ENCODE measurements at regions not wholly inside any gene's neighbourhood (a gene's known extent, or its start where the extent isn't known, plus 50 kb on each side); places are given as distances from the start of the nearest gene placed in this dataset.
"Not testable (repeated sequence)": the region's sequence is repeated elsewhere in the genome, so short reads cannot be mapped to it uniquely, and the experiment has no call there.

DNA sequence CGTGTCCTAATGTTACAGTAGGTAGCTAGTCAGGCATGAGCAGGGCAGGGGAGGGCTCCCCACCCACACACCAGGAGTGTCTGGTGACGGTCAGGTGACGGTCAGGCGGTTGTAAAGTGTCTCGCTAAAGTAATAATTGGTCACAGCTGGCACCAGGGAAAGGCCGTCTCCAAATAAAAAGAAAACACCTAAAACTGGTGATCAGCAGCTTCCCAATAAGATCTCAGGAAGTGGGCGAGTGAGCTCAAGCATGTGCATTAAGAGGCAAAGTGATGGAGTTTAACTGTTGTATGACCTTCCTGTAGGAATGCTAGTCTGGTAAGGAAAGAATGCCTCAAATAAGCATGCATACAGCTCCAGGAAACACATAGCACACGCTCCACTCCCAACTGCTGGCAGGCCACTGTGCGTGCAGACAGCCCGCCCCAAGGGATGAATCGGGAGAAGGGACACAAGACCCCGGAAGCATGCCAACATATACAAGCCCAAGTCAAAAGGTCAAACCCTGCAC is 177.1 kb downstream of the RNF144A start:
- Histone ChIP-seq H3K27me3 (no peaks in the 10 kb centered on the region), H3K36me3 (no peaks in the 10 kb centered on the region), H3K9me3 (no peaks in the 10 kb centered on the region), H3K4me3 (no peak overlapping the region), H3K4me1 (peaks cover 2 to 3% of the 10 kb centered on the region in 2 donors), H3K27ac (no peak overlapping the region)
- intact Hi-C loops (cut with DNase I; ENCODE audit: low total_unique reads), result no loop called here
- in situ Hi-C loops (cut with MboI; ENCODE audit: low sequenced_read_pairs in 4 of 4), result loop anchor here (25.0 kb wide), 1 partner anchor 1593 kb away; the partner anchor contains the start of gene ID2 (in 4 of the 4)
- DNase-seq (no peak), ATAC-seq (no peak)
- TF ChIP-seq POLR2A (IDR thresholded peaks at IDR 0.05), result no peak
- TF ChIP-seq, protein P1, sequence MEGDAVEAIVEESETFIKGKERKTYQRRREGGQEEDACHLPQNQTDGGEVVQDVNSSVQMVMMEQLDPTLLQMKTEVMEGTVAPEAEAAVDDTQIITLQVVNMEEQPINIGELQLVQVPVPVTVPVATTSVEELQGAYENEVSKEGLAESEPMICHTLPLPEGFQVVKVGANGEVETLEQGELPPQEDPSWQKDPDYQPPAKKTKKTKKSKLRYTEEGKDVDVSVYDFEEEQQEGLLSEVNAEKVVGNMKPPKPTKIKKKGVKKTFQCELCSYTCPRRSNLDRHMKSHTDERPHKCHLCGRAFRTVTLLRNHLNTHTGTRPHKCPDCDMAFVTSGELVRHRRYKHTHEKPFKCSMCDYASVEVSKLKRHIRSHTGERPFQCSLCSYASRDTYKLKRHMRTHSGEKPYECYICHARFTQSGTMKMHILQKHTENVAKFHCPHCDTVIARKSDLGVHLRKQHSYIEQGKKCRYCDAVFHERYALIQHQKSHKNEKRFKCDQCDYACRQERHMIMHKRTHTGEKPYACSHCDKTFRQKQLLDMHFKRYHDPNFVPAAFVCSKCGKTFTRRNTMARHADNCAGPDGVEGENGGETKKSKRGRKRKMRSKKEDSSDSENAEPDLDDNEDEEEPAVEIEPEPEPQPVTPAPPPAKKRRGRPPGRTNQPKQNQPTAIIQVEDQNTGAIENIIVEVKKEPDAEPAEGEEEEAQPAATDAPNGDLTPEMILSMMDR (IDR thresholded peaks at IDR 0.05 in 4 of 5, conservative IDR thresholded peaks at IDR 0.05 in 1 of 5), result no peak

DNA sequence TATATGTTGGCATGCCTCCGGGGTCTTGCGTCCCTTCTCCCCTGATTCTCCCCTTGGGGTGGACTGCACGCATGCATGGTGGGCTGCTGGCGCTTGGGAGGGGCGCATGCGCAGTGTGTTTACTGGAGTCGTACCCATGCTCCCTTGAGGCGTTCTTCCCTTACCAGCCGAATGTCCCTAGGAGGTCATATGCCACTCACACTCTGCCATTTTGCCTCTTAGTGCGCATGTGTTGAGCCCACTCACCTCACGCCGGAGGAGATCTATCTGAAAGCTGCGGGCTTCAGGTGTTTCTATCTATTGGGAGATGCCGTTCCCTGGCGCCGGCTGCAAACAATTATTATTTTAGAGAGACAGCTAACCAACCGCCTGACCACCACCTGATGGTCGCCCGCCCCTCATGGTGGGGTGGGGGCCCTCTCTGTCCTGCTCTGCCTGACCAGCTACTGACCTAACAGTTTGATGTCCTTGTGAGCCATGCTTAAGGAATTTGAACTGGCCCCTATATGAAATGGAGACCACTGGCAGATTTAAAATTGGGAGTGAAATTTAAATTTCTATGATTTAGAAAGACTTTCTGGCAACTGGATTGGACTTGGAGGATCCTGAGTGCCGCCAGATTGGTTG is 179.6 kb downstream of the RNF144A start:
- TF ChIP-seq POLR2A (IDR thresholded peaks at IDR 0.05), result no peak
- TF ChIP-seq, protein P1 (IDR thresholded peaks at IDR 0.05 in 4 of 5, conservative IDR thresholded peaks at IDR 0.05 in 1 of 5), result no peak
- Histone ChIP-seq H3K4me1 (peaks cover 2 to 3% of the 10 kb centered on the region in 2 donors), H3K27ac (no peak overlapping the region), H3K36me3 (no peaks in the 10 kb centered on the region), H3K4me3 (no peak overlapping the region), H3K27me3 (no peaks in the 10 kb centered on the region), H3K9me3 (no peaks in the 10 kb centered on the region)
- in situ Hi-C loops (cut with MboI; ENCODE audit: low sequenced_read_pairs in 4 of 4) (loop anchor here (25.0 kb wide), 1 partner anchor 1590 kb away; the partner anchor contains the start of gene ID2 (in 4 of the 4)), intact Hi-C loops (cut with DNase I; ENCODE audit: low total_unique reads) (no loop called here)
- ATAC-seq (peak in 1 of 2 donors; percentile 35), DNase-seq (no peak)

DNA sequence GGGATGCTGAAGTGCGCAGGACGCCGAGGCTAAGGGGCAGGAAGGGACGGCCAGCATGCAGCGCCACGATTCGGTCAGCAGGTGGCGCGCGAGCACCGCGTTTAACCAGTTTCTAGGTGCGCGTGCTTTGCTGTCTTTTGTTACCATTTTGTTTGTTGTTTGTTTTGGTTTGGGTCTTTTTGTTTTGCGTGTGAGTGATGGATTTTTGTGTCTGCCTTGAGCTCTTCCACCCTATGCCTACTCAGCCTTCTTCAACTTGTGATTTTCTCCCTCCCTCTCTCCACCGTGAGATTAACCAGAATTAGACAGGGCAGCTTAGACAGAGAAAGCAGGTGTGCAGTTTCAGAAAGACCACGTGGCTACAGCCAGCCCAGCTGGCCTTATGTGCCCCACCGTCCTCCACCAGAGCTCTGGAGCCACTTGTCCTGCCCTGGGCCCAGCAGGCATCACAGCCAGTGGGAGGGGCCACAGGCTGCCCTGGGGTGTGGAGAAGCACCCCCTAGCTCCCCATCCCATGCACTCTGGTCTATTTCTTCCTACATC is 180.2 kb downstream of the RNF144A start:
- in situ Hi-C loops (cut with MboI; ENCODE audit: low sequenced_read_pairs in 4 of 4), result loop anchor here (25.0 kb wide), 1 partner anchor 1590 kb away; the partner anchor contains the start of gene ID2 (in 4 of the 4)
- Histone ChIP-seq H3K27me3 (no peaks in the 10 kb centered on the region), H3K4me3 (peak overlapping the region in 2 of 4 donors; percentile 38 to 40), H3K36me3 (no peaks in the 10 kb centered on the region), H3K4me1 (peaks cover 2 to 3% of the 10 kb centered on the region in 2 donors), H3K9me3 (no peaks in the 10 kb centered on the region), H3K27ac (no peak overlapping the region)
- intact Hi-C loops (cut with DNase I; ENCODE audit: low total_unique reads), result no loop called here
- ATAC-seq (peak; percentile 85 to 89), DNase-seq (peak; percentile 25 to 42)
- TF ChIP-seq, protein P1 (IDR thresholded peaks at IDR 0.05 in 4 of 5, conservative IDR thresholded peaks at IDR 0.05 in 1 of 5), result peak; percentile 81 to 97 (median 89)
- no peak for TF ChIP-seq POLR2A (IDR thresholded peaks at IDR 0.05)

DNA sequence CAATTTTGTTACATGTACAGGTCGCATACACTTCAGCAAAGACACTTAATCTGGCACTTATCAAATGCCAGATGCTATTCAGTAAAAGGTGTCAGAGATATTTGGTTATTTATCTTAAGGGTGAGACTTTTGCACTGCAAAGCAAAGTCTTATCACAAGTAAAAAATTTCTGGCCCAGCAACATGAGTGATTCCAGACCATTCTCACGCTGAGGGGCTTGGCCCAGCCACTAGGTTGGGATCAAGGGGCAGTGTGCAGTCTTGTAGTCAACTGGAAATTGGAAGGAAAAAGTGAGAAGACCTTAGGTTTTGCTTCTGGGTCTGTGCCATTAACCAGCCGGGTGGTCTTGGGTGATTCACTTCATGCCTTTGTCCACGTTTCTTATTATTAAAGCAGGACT is 181.6 kb downstream of the RNF144A start:
- no peaks in the 10 kb centered on the region for H3K36me3 ChIP-seq
- intact Hi-C loops (cut with DNase I; ENCODE audit: low total_unique reads) (no loop called here), in situ Hi-C loops (cut with MboI; ENCODE audit: low sequenced_read_pairs in 4 of 4) (loop anchor here (25.0 kb wide), 1 partner anchor 1588 kb away; the partner anchor contains the start of gene ID2 (in 4 of the 4))
- ATAC-seq (no peak), DNase-seq (no peak)
- no peak overlapping the region for H3K4me3 ChIP-seq
- TF ChIP-seq, protein P1 (IDR thresholded peaks at IDR 0.05 in 4 of 5, conservative IDR thresholded peaks at IDR 0.05 in 1 of 5), result no peak
- no peak for TF ChIP-seq POLR2A (IDR thresholded peaks at IDR 0.05)
- no peaks in the 10 kb centered on the region for H3K27me3 ChIP-seq
- peaks cover 2 to 3% of the 10 kb centered on the region in 2 donors for H3K4me1 ChIP-seq
- no peak overlapping the region for H3K27ac ChIP-seq
- no peaks in the 10 kb centered on the region for H3K9me3 ChIP-seq

DNA sequence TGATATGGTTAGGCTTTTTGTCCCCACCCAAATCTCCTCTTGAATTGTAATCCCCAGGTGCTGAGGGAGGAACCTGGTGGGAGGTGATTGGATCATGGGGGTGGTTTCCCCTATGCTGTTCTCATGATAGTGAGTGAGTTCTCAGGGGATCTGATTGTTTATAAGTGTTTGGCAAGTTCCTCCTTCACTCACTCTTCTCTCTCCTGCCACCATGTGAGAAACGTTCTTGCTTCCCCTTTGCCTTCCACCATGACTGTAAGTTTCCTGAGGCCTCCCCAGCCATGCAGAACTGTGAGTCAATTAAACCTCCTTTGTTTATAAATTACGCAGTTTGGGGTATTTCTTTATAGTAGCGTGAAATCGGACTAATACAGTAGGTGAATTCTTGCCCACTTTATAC is 182.5 kb downstream of the RNF144A start:
- H3K9me3 ChIP-seq; H3K4me1 ChIP-seq; intact Hi-C loops (cut with DNase I; ENCODE audit: low total_unique reads); ATAC-seq; H3K27me3 ChIP-seq; H3K36me3 ChIP-seq; H3K27ac ChIP-seq; H3K4me3 ChIP-seq; DNase-seq: not testable (repeated sequence)
- in situ Hi-C loops (cut with MboI; ENCODE audit: low sequenced_read_pairs in 4 of 4), result loop anchor here (25.0 kb wide), 1 partner anchor 1588 kb away; the partner anchor contains the start of gene ID2 (in 4 of the 4)
